LHCN-M2 (cell line): ENCODE measurements at regions not wholly inside any gene's neighbourhood (a gene's known extent, or its start where the extent isn't known, plus 50 kb on each side); places are given as distances from the start of the nearest gene placed in this dataset.

Experiments
- DNase-seq: peaks from one replicate; pipeline ENCODE4 v3.0.0-alpha.2; 2012; ENCODE audit warnings: low read depth

GRCh38 chr12:115583591-115583990 is 693.9 kb downstream of the MED13L start:
- DNase-seq, result no peak

- DNase-seq, result no peak
These were observed 700.1 kb downstream of the MED13L start for GRCh38 chr12:115577401-115577800.

- DNase-seq, result no peak
These were observed 702.7 kb downstream of the MED13L start for GRCh38 chr12:115574826-115575225.

GRCh38 chr12:115572440-115572839 is 705.1 kb downstream of the MED13L start:
- DNase-seq, result no peak

GRCh38 chr12:115571446-115571845 is 706.0 kb downstream of the MED13L start:
- no peak for DNase-seq

DNA sequence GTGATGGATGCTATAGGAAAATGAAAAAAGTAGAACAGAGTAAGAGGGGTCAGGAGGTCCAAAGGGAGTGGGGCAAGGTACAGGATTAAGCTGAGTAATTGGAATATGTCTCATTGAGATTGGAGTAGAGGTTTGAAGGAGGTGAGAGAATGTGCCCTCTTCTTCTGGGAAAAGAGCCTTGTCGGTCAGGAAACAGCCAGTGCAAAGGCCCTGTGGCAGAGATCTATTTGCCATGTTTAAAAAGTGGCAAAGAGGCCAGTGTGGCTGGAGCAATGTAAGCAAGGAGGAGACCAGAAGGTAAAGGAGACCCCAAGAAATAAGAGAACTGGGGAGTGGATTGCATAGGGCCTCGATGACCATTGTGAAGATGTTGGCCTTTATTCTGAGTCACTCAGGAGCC is 706.5 kb downstream of the MED13L start:
- no peak for DNase-seq

DNA sequence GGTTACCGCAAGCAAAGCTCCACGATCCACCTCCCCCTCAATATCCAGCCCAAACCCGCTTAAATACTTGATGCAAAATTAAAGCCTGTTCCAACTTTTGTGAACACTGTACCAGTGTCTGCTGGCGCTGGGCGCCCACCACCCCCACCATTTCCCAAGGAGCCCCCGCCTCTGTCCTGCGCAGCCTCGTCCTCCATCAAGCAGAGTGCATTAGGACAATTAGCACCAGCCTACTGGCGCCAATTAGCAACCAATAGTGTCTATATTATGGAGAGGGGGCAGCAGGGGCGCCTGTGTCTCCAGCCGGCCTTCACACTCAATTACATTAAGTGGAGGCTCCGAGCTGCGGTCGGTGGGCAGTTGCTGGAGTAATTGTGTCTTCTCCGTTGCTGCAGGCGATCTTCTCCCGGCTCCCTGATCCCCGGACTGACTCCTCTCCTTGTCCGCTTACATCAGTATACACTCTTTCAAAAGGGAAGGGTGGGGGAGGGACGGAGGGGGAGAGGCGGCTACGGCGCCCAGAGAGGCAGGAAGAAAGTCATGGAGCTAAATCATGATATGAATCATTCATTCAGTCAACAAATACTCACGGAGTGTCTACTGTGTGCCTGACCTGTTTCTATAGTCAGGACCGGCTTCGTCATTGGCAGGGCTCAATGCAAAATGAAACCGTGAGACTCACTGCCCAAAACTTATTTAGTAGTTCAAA is 707.3 kb downstream of the MED13L start:
- DNase-seq, result no peak

DNA sequence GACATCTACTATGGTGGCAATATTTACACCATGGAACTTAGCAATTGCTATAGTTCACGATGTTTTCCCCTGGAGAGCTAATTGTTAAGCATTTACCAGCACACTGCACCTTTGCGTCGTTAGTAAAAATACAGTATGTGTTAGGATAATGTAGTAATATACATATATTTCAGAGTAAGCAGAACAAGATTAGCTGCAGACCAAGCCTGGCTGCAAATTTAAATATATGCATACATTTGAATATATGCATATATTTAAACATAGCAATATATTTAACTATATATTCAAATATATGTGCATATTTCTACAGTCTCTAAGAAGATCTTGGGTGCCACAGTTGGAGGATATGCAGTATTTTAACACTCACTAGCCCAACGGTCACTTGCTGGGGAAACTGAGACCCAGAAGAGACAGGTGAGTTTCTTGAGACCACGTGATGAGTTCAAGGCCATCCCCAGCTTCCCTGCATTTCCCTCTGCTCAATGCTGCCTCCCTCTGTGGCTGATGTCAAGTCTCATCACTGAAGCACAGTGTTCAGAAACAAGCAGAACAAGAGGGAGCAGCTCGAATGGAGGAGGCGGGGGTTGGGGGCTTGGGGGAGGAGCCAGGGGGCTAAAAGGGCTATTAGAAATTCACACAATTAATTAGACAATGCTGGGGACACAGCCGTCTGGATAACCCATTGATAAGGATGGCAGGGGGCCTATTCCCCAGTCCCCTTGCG is 708.0 kb downstream of the MED13L start:
- no peak for DNase-seq

- DNase-seq, result no peak
These were observed 719.2 kb downstream of the MED13L start for GRCh38 chr12:115558281-115558680.

DNA sequence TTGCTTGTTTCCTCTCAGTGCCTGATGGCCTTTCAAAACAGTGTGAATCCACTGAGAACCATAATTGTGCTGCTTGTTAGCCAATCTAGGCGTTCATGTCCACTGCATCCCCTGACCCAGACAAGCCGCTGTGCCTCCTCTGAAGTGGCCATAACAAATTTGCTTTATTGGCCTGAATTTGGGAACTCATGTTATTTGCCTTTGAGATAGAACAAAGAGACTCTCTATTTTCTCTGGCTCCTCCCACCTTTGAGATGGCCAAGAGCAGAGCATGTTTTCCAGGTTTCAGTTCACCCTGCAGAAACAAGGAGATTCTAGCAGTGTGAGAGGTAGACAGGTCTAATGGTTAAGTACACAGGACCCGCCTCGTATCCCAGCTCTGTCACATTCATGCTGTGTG is 723.9 kb downstream of the MED13L start:
- no peak for DNase-seq

- DNase-seq, result peak; percentile 1
These were observed 734.2 kb downstream of the MED13L start for GRCh38 chr12:115543269-115543668.

DNA sequence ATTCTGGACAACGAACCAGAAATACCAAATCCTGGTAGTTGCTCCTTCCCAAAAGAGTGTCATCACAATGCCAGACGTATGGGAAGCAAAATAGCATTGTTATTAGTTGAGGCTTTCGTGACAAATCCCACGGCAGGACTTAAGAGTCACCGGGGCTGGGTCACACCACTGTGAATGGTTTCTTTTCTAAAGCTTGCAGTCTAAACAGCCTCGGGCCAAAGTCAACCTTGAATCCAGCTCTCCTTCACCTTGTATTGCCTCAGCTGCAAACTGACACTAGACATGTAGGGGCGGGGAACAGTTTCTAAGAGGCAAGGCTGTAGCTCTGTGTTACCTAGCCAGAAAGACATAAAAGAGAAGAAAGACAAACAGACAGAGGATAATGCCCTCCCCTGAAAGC is 734.8 kb downstream of the MED13L start:
- no peak for DNase-seq

DNA sequence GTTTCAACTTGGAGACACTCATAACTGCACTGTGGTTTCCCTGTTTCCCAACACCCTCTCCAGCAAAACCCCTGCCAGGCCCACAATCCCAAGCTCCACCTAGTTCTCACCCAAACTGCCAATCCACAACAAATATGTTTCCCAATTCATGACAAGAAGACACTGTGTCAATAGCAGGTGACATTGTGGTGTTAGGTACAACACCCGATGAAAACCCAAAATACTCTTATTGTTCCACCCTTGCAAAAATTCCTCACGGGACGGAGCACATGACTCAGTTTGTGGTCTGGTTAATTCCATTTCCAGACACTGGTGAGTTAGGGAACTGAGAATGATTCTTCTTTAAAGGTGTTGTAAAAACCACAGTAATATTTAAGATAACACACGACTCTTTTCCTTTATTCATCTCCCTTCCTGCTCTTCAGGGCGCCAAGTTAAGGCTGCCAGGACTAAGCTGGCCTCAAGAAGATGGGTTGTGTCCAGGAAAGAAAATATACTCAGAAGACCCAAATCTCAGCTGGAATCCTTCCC is 735.5 kb downstream of the MED13L start:
- DNase-seq, result no peak

DNA sequence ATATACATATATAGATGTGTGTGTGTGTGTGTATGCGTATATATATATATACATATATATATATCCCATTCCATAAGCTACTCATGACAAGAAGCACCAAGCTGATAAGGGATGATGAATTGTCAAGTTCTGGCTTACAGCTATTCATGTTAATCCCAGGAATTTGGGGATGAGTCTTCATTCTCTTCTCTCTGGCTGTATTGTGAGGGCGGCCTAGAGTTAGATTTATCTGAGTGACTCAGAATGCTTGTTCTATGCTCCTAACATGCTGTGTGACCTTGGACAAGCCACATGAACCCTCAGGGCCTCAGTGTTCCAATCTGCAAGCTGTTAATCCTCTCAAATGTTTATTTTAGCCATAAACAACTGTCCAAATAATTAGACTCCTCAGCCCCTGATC is 749.0 kb downstream of the MED13L start:
- DNase-seq, result no peak

GRCh38 chr12:115521771-115522409 is 755.6 kb downstream of the MED13L start:
- no peak for DNase-seq

GRCh38 chr12:115519887-115520286 is 757.6 kb downstream of the MED13L start:
- no peak for DNase-seq

DNA sequence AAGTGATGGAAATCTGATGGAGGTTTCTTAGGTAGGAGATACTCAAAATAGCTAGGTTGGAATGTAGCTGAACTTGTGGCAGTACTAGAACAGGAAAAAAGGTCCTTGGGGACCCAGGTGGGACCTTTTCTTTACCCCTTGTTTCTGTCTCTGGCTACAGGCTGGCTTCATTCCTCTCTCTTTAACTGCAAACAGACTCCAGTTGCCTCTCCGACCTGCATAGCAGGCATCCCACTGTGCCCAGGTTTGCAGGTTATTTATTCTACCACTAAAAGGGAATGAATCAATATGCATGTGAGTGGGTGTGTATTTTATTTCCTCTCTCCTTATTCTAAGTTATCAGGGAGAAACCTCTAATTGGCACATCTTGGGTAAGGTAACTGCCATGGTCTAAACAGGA is 758.1 kb downstream of the MED13L start:
- DNase-seq, result no peak

DNA sequence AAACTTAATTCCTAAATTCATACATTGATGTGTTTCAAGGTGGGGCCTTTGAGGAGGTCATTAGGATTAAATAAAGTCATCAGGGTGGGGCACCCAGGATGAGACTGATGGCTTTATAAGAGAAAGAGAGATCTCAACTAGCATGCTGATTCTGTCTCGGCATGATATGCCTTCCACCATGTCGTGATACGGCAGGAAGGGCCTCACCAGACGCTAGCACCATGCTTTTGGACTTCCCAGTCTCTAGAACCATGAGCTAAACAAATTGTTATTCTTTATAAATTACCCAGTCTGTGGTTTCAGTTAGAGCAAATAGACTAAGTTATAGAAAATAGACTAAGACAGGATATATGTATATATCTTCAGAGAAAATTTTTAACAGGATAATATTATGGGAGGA is 759.6 kb downstream of the MED13L start:
- DNase-seq, result no peak

DNA sequence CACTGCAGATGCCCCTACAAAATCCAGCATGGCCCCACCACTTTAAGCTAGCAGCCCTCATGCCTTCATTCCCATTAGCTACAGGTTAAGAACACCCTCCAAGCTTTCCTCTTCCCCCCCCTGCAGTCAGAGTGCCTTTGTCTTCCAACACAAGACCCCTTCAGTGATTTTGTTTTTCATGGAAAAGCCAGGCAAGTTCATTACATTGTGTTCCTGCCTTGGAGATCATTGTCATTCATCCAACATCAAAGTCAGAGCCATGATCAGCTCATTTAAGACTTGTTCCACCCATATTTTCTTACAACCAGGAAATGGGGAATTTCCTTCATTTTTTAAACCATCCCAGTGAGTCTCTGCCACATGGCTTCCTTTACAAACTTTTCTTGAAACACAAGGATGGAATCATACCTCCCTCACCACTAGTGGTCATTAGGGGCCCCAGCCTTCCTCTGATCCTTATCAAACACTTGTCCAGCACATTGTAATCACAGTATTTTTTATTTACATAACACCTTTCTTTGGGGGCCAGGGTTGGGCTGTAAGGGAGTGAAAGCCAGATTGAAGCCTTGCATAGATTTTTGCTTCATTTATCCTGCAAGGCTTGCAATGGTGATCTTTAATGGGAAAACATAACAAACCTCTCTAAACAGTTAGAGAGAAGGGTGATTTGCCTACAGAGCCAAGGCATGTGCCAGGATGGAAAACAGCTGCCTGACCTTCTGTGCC is 765.3 kb downstream of the MED13L start:
- DNase-seq, result no peak

GRCh38 chr12:115511305-115511704 is 766.2 kb downstream of the MED13L start:
- DNase-seq, result no peak

GRCh38 chr12:115508990-115509389 is 768.5 kb downstream of the MED13L start:
- no peak for DNase-seq
